H9 (cell line): ENCODE measurements at regions not wholly inside any gene's neighbourhood (a gene's known extent, or its start where the extent isn't known, plus 50 kb on each side); places are given as distances from the start of the nearest gene placed in this dataset.

Experiments used
- DNase-seq: peaks from one replicate; pipeline ENCODE4 v3.0.0-alpha.2; 2017
- H2AFZ ChIP-seq: one replicate; pipeline ENCODE4 v1.6.1; 2013; ENCODE audit warnings: mild to moderate bottlenecking, low read length, control low read depth, moderate library complexity
- H2AK5ac ChIP-seq: 2 replicates; pipeline ENCODE4 v1.6.1; 2013; ENCODE audit warnings: low read length, control low read depth, mixed read lengths; ENCODE audit not compliant: insufficient read length
- H2BK120ac ChIP-seq: one replicate; pipeline ENCODE4 v1.6.1; 2013; ENCODE audit warnings: low read depth, mild to moderate bottlenecking, low read length, control low read depth, inconsistent platforms; ENCODE audit not compliant: poor library complexity, severe bottlenecking
- H2BK12ac ChIP-seq: 2 replicates; pipeline ENCODE4 v1.6.1; 2013; ENCODE audit warnings: low read length, control low read depth, mixed read lengths, low read depth; ENCODE audit not compliant: insufficient read length
- H2BK15ac ChIP-seq: 2 replicates; pipeline ENCODE4 v1.6.1; 2013; ENCODE audit warnings: low read depth, low read length, control low read depth
- H2BK20ac ChIP-seq: one replicate; pipeline ENCODE4 v1.6.1; 2013; ENCODE audit warnings: low read depth, mild to moderate bottlenecking, low read length, control low read depth, inconsistent platforms; ENCODE audit not compliant: poor library complexity, severe bottlenecking
- H2BK5ac ChIP-seq: 2 replicates; pipeline ENCODE4 v1.6.1; 2013; ENCODE audit warnings: low read length, control low read depth, mixed read lengths; ENCODE audit not compliant: insufficient read length
- H3K14ac ChIP-seq: 2 replicates; pipeline ENCODE4 v1.6.1; 2013; ENCODE audit warnings: low read length, control low read depth; ENCODE audit not compliant: insufficient read depth
- H3K18ac ChIP-seq: 2 replicates; pipeline ENCODE4 v1.6.1; 2013; ENCODE audit warnings: low read depth, mild to moderate bottlenecking, mixed read lengths, low read length, control low read depth; ENCODE audit not compliant: insufficient read length
- H3K23ac ChIP-seq: 2 replicates; pipeline ENCODE4 v1.6.1; 2013; ENCODE audit warnings: low read length, control low read depth, mixed read lengths, low read depth; ENCODE audit not compliant: insufficient read length
- H3K23me2 ChIP-seq: 2 replicates; pipeline ENCODE4 v1.6.1; 2013; ENCODE audit warnings: low read depth, mild to moderate bottlenecking, mixed read lengths, low read length, control low read depth; ENCODE audit not compliant: insufficient read length, poor library complexity, severe bottlenecking
- H3K27ac ChIP-seq: 2 replicates; pipeline ENCODE4 v1.5.1; 2013; ENCODE audit warnings: low read length, control low read depth, mixed read lengths, low read depth; ENCODE audit not compliant: insufficient read length
- H3K27me3 ChIP-seq: 2 replicates; pipeline ENCODE4 v1.6.1; 2013; ENCODE audit warnings: low read length, control low read depth, inconsistent platforms; ENCODE audit not compliant: insufficient read depth
- H3K4ac ChIP-seq: 2 replicates; pipeline ENCODE4 v1.6.1; 2013; ENCODE audit warnings: low read depth, mild to moderate bottlenecking, control low read depth, inconsistent platforms, low read length, moderate library complexity
- H3K4me1 ChIP-seq: 2 replicates; pipeline ENCODE4 v1.6.1; 2013; ENCODE audit warnings: low read length, control low read depth, inconsistent platforms; ENCODE audit not compliant: insufficient read depth
- H3K4me2 ChIP-seq: 2 replicates; pipeline ENCODE4 v1.6.1; 2013; ENCODE audit warnings: low read length, control low read depth, mixed read lengths; ENCODE audit not compliant: insufficient read length, insufficient read depth
- H3K56ac ChIP-seq: 2 replicates; pipeline ENCODE4 v1.6.1; 2013; ENCODE audit warnings: low read depth, mild to moderate bottlenecking, mixed read lengths, low read length, control low read depth; ENCODE audit not compliant: insufficient read length
- H3K79me1 ChIP-seq: 2 replicates; pipeline ENCODE4 v1.6.1; 2013; ENCODE audit warnings: low read depth, mild to moderate bottlenecking, moderate library complexity, low read length, control low read depth, inconsistent platforms; ENCODE audit not compliant: insufficient read depth, poor library complexity, severe bottlenecking
- H3K79me2 ChIP-seq: 2 replicates; pipeline ENCODE4 v1.6.1; 2013; ENCODE audit warnings: low read length, control low read depth, inconsistent platforms; ENCODE audit not compliant: insufficient read depth
- H3K9ac ChIP-seq: 2 replicates; pipeline ENCODE4 v1.6.1; 2013; ENCODE audit warnings: low read length, control low read depth, mixed read lengths; ENCODE audit not compliant: insufficient read length; ENCODE audit errors: extremely low read depth
- H3K9me3 ChIP-seq: one replicate; pipeline ENCODE4 v1.6.1; 2013; ENCODE audit warnings: low read depth, low read length, inconsistent platforms; ENCODE audit not compliant: control insufficient read depth
- H3T11ph ChIP-seq: one replicate; pipeline ENCODE4 v1.6.1; 2013; ENCODE audit warnings: mild to moderate bottlenecking, low read length, control low read depth, inconsistent platforms
- H4K20me1 ChIP-seq: one replicate; pipeline ENCODE4 v1.6.1; 2013; ENCODE audit not compliant: control insufficient read depth, insufficient read length, insufficient read depth
- H4K5ac ChIP-seq: 2 replicates; pipeline ENCODE4 v1.6.1; 2013; ENCODE audit warnings: low read depth, mild to moderate bottlenecking, mixed read lengths, low read length, control low read depth; ENCODE audit not compliant: insufficient read length
- H4K8ac ChIP-seq: replicated peaks from 2 replicates; pipeline ENCODE4 v1.6.1; 2013; ENCODE audit warnings: low read length, control low read depth, mixed read lengths, low read depth; ENCODE audit not compliant: insufficient read length
- H4K91ac ChIP-seq: 2 replicates; pipeline ENCODE4 v1.6.1; 2013; ENCODE audit warnings: low read depth, mild to moderate bottlenecking, moderate library complexity, mixed read lengths, low read length, control low read depth; ENCODE audit not compliant: insufficient read length
- H3K27ac Mint-ChIP-seq, 3 experiments: 2 replicates in 2 of 3; 3 replicates in 1 of 3; pipeline ENCODE4 v1.8.0; 2020 to 2021; ENCODE audit warnings: mixed read lengths in 3 of 3, mild to moderate bottlenecking in 1 of 3, moderate library complexity in 1 of 3
- H3K27me3 Mint-ChIP-seq: 2 replicates; pipeline ENCODE4 v1.8.0; 2021; ENCODE audit warnings: low read depth, mild to moderate bottlenecking, moderate library complexity, mixed read lengths
- H3K36me3 Mint-ChIP-seq, 3 experiments: 2 replicates in 2 of 3; 3 replicates in 1 of 3; pipeline ENCODE4 v1.8.0; 2020 to 2021; ENCODE audit warnings: low read depth in 3 of 3, mixed read lengths in 3 of 3; ENCODE audit not compliant: insufficient read depth in 1 of 3
- H3K4me1 Mint-ChIP-seq, 2 experiments: 2 replicates each; pipeline ENCODE4 v1.8.0; 2020; ENCODE audit warnings: mixed read lengths in 2 of 2
- H3K4me3 Mint-ChIP-seq, 2 experiments: 2 replicates in 1 of 2; 3 replicates in 1 of 2; pipeline ENCODE4 v1.8.0; 2020 to 2021; ENCODE audit warnings: mild to moderate bottlenecking in 2 of 2, mixed read lengths in 2 of 2, moderate library complexity in 1 of 2
- H3K9me3 Mint-ChIP-seq, 2 experiments: 2 replicates in 1 of 2; 3 replicates in 1 of 2; pipeline ENCODE4 v1.8.0; 2020; ENCODE audit warnings: mild to moderate bottlenecking in 2 of 2, mixed read lengths in 2 of 2, moderate library complexity in 1 of 2
- WGBS: extraction: QIAGEN DNeasy Blood & Tissue Kit; methylation state at CpG from one replicate; pipeline ENCODE4 v1.1.7; 2013; ENCODE audit warnings: missing lambda C conversion rate, low lambda C conversion rate, mixed read lengths; ENCODE audit not compliant: insufficient read length; ENCODE audit errors: extremely low coverage; 5-methylcytosine and 5-hydroxymethylcytosine counted together
- TF ChIP-seq, protein P1 (sequence below): fragments of 200-600 bp; sonication (generic); conservative IDR thresholded peaks from 3 replicates; pipeline ENCODE4 v1.8.0; 2021; ENCODE audit warnings: antibody characterized with exemption, mild to moderate bottlenecking

GRCh38 chr7:41881331-41882130 lies 178.6 kb upstream of the INHBA start:
- WGBS: 100% methylated on average over 1 of the region's 13 CpGs
- H2AFZ ChIP-seq: no peak overlapping the region
- H3K18ac ChIP-seq: no peak overlapping the region
- H3K9me3 ChIP-seq: no peaks in the 10 kb centered on the region
- Mint-ChIP-seq H3K4me1 (peaks cover 11 to 14% of the 10 kb centered on the region in 2 experiments), H3K9me3 (peaks cover 0 to 3% of the 10 kb centered on the region in 2 experiments; a peak in 1 of 5 replicates), H3K4me3 (no peak overlapping the region), H3K36me3 (no peaks in the 10 kb centered on the region; a peak in 1 of 7 replicates), H3K27ac (no peak overlapping the region), H3K27me3 (no peaks in the 10 kb centered on the region)
- no peak overlapping the region for H3K56ac ChIP-seq
- no peak overlapping the region for H3T11ph ChIP-seq
- no peak overlapping the region for H2BK120ac ChIP-seq
- H4K20me1 ChIP-seq: no peaks in the 10 kb centered on the region
- no peak overlapping the region for H3K4me2 ChIP-seq
- H3K4me1 ChIP-seq: no peaks in the 10 kb centered on the region
- H3K23ac ChIP-seq: no peak overlapping the region
- H2AK5ac ChIP-seq: no peak overlapping the region
- no peak overlapping the region for H4K5ac ChIP-seq
- H3K79me1 ChIP-seq: no peaks in the 10 kb centered on the region
- H3K79me2 ChIP-seq: no peaks in the 10 kb centered on the region
- no peak overlapping the region for H2BK12ac ChIP-seq
- H4K91ac ChIP-seq: no peak overlapping the region
- H3K23me2 ChIP-seq: no peaks in the 10 kb centered on the region
- H3K4ac ChIP-seq: no peak overlapping the region
- H2BK5ac ChIP-seq: no peak overlapping the region
- H3K27me3 ChIP-seq: no peaks in the 10 kb centered on the region
- no peak overlapping the region for H3K27ac ChIP-seq
- no peak overlapping the region for H3K9ac ChIP-seq
- H2BK15ac ChIP-seq: no peak overlapping the region
- TF ChIP-seq, protein P1, sequence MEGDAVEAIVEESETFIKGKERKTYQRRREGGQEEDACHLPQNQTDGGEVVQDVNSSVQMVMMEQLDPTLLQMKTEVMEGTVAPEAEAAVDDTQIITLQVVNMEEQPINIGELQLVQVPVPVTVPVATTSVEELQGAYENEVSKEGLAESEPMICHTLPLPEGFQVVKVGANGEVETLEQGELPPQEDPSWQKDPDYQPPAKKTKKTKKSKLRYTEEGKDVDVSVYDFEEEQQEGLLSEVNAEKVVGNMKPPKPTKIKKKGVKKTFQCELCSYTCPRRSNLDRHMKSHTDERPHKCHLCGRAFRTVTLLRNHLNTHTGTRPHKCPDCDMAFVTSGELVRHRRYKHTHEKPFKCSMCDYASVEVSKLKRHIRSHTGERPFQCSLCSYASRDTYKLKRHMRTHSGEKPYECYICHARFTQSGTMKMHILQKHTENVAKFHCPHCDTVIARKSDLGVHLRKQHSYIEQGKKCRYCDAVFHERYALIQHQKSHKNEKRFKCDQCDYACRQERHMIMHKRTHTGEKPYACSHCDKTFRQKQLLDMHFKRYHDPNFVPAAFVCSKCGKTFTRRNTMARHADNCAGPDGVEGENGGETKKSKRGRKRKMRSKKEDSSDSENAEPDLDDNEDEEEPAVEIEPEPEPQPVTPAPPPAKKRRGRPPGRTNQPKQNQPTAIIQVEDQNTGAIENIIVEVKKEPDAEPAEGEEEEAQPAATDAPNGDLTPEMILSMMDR: no peak
- no peak overlapping the region for H3K14ac ChIP-seq
- H4K8ac ChIP-seq: no peak overlapping the region
- DNase-seq: no peak
- H2BK20ac ChIP-seq: no peak overlapping the region
